Vagina (tissue), 2 donors: ENCODE measurements at regions not wholly inside any gene's neighbourhood (a gene's known extent, or its start where the extent isn't known, plus 50 kb on each side); places are given as distances from the start of the nearest gene placed in this dataset.

ENCODE experiments used
- CTCF ChIP-seq, 3 experiments: fragments of 450-650 bp in 2 of 3; fragments of 200-600 bp in 1 of 3; sonication (generic) in 1 of 3; IDR thresholded peaks; one replicate each; pipeline ENCODE4 v1.5.1; 2017 to 2019; ENCODE audit warnings: antibody characterized with exemption in 3 of 3, mild to moderate bottlenecking in 2 of 3, moderate library complexity in 2 of 3
- POLR2A ChIP-seq, 2 donors: fragments of 450-650 bp; IDR thresholded peaks; one replicate each; pipeline ENCODE4 v1.6.1; 2017; ENCODE audit warnings: antibody characterized with exemption in 2 of 2, mild to moderate bottlenecking in 2 of 2, moderate library complexity in 2 of 2
- POLR2AphosphoS5 ChIP-seq, 2 donors: sonication (generic); formaldehyde crosslinking; IDR thresholded peaks; one replicate each; pipeline ENCODE4 v1.9.0; 2017; ENCODE audit warnings: antibody characterized with exemption in 2 of 2, mild to moderate bottlenecking in 2 of 2, low read depth in 1 of 2; ENCODE audit not compliant: insufficient read depth in 1 of 2

- TF ChIP-seq CTCF (IDR thresholded peaks at IDR 0.05) (no peak), POLR2A (IDR thresholded peaks at IDR 0.05) (no peak), POLR2AphosphoS5 (IDR thresholded peaks at IDR 0.05; ENCODE audit: insufficient read depth in 1 of 2, low read depth in 1 of 2) (no peak)
Observed at GRCh38 chr3:164460851-164461250, 617.4 kb downstream of the SI start.
